ENCODE measurements at regions not wholly inside any gene's neighbourhood (a gene's known extent, or its start where the extent isn't known, plus 50 kb on each side); places are given as distances from the start of the nearest gene placed in this dataset.

DNA sequence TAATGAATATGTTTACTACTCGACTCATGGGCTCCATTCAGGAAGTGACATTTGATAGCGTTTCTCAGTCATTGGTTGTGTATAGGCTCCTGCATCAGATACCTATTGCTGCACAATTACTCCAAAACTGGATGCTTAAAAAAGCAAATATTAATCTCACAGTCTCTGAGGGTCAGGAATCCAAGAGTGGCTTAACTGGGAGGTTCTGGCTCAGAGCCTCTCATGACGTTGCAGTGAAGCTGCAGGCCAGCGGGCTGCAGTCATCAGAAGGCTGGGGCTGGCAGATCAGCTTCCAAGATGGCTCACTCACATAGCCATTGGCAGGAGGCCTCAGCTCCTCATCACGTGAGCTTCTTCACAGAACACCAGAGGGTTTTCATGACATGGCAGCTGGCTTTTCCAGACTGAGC lies 525.1 kb upstream of the NBEA start:
- Histone ChIP-seq H3K27me3 (no peaks in the 10 kb centered on the region), H3K27ac (no peak overlapping the region), H3K4me1 (no peaks in the 10 kb centered on the region), H3K9me3 (no peaks in the 10 kb centered on the region), H3K36me3 (no peaks in the 10 kb centered on the region), H3K4me3 (no peak overlapping the region)
- intact Hi-C loops (cut with DNase I): no loop called here
- no peak for TF ChIP-seq POLR2AphosphoS5 (IDR thresholded peaks at IDR 0.05; ENCODE audit: insufficient read depth in 1 of 2, low read depth in 1 of 2)
- no peak for TF ChIP-seq CTCF (IDR thresholded peaks at IDR 0.05)
- no peak for TF ChIP-seq POLR2A (IDR thresholded peaks at IDR 0.05)
- no peak for DNase-seq (ENCODE audit: extremely low spot score in 2 of 2)

- Histone ChIP-seq H3K9me3 (no peaks in the 10 kb centered on the region), H3K27ac (no peak overlapping the region), H3K36me3 (no peaks in the 10 kb centered on the region), H3K4me1 (no peaks in the 10 kb centered on the region), H3K4me3 (no peak overlapping the region), H3K27me3 (no peaks in the 10 kb centered on the region)
- intact Hi-C loops (cut with DNase I): no loop called here
- DNase-seq (ENCODE audit: extremely low spot score in 2 of 2): no peak
- TF ChIP-seq CTCF (IDR thresholded peaks at IDR 0.05): no peak
- TF ChIP-seq POLR2AphosphoS5 (IDR thresholded peaks at IDR 0.05; ENCODE audit: insufficient read depth in 1 of 2, low read depth in 1 of 2): no peak
- no peak for TF ChIP-seq POLR2A (IDR thresholded peaks at IDR 0.05)
These were observed 524.2 kb upstream of the NBEA start for GRCh38 chr13:34417896-34418295.

GRCh38 chr13:34419025-34419424 lies 523.0 kb upstream of the NBEA start:
- no peak for DNase-seq (ENCODE audit: extremely low spot score in 2 of 2)
- H3K27me3 ChIP-seq: no peaks in the 10 kb centered on the region
- no peaks in the 10 kb centered on the region for H3K9me3 ChIP-seq
- no peak overlapping the region for H3K27ac ChIP-seq
- H3K36me3 ChIP-seq: no peaks in the 10 kb centered on the region
- no peak overlapping the region for H3K4me3 ChIP-seq
- intact Hi-C loops (cut with DNase I): no loop called here
- no peak for TF ChIP-seq CTCF (IDR thresholded peaks at IDR 0.05)
- TF ChIP-seq POLR2A (IDR thresholded peaks at IDR 0.05): no peak
- TF ChIP-seq POLR2AphosphoS5 (IDR thresholded peaks at IDR 0.05; ENCODE audit: insufficient read depth in 1 of 2, low read depth in 1 of 2): no peak
- no peaks in the 10 kb centered on the region for H3K4me1 ChIP-seq

GRCh38 chr13:34419755-34420154 lies 522.3 kb upstream of the NBEA start:
- no peaks in the 10 kb centered on the region for H3K36me3 ChIP-seq
- no peaks in the 10 kb centered on the region for H3K4me1 ChIP-seq
- H3K4me3 ChIP-seq: no peak overlapping the region
- H3K9me3 ChIP-seq: no peaks in the 10 kb centered on the region
- intact Hi-C loops (cut with DNase I): no loop called here
- H3K27me3 ChIP-seq: no peaks in the 10 kb centered on the region
- H3K27ac ChIP-seq: no peak overlapping the region
- no peak for DNase-seq (ENCODE audit: extremely low spot score in 2 of 2)
- TF ChIP-seq CTCF (IDR thresholded peaks at IDR 0.05) (no peak), POLR2A (IDR thresholded peaks at IDR 0.05) (no peak), POLR2AphosphoS5 (IDR thresholded peaks at IDR 0.05; ENCODE audit: insufficient read depth in 1 of 2, low read depth in 1 of 2) (no peak)

DNA sequence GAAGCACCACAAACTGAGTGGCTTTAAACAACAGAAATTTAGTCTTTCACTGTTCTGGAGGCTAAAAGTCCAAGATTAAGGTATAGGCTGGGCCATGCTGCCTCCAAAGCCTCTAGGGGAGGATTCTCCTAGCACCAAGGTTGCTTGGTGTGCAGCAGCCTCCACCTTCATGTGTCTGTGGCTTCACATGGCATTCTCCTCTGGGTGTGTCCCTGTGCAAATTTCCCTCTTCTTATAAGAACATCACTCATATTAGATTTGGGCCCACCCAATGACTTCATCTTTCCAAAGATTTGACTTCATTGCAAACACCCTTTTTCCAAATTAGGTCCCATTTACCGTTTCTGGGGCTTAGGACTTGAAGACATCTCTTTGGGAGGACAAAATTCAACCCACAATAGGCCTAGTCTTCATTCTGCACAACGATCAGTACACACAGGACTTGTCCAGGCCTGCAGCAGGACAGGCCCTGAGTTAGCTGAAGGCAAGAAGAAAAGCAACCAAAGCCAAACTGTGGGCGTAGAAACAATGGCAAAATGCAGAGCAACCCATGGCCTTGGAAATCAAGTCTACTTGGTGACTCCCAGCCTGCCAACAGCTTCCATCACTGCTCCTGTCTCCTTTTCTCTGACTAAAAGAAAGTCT lies 521.2 kb upstream of the NBEA start:
- DNase-seq (ENCODE audit: extremely low spot score in 2 of 2): no peak
- no peak overlapping the region for H3K27ac ChIP-seq
- TF ChIP-seq POLR2A (IDR thresholded peaks at IDR 0.05): no peak
- intact Hi-C loops (cut with DNase I): no loop called here
- no peaks in the 10 kb centered on the region for H3K36me3 ChIP-seq
- no peaks in the 10 kb centered on the region for H3K4me1 ChIP-seq
- H3K9me3 ChIP-seq: no peaks in the 10 kb centered on the region
- no peak overlapping the region for H3K4me3 ChIP-seq
- H3K27me3 ChIP-seq: no peaks in the 10 kb centered on the region

Measured in vagina (tissue), 2 donors.